ENCODE measurements at regions not wholly inside any gene's neighbourhood (a gene's known extent, or its start where the extent isn't known, plus 50 kb on each side); places are given as distances from the start of the nearest gene placed in this dataset.

- H3K36me3 ChIP-seq = no peaks in the 10 kb centered on the region
- no peak for TF ChIP-seq CTCF (IDR thresholded peaks at IDR 0.05)
- DNase-seq (no peak), ATAC-seq (no peak)
- no peaks in the 10 kb centered on the region for H3K9me3 ChIP-seq
- intact Hi-C loops (cut with DNase I) = no loop called here
- H3K4me1 ChIP-seq = peaks cover 4 to 16% of the 10 kb centered on the region in 2 donors
- no peaks in the 10 kb centered on the region for H3K27me3 ChIP-seq
- H3K4me3 ChIP-seq = no peak overlapping the region
- no peak overlapping the region for H3K27ac ChIP-seq
Measured at GRCh38 chr21:43352154-43352537, 74.8 kb downstream of the SIK1 start.

DNA sequence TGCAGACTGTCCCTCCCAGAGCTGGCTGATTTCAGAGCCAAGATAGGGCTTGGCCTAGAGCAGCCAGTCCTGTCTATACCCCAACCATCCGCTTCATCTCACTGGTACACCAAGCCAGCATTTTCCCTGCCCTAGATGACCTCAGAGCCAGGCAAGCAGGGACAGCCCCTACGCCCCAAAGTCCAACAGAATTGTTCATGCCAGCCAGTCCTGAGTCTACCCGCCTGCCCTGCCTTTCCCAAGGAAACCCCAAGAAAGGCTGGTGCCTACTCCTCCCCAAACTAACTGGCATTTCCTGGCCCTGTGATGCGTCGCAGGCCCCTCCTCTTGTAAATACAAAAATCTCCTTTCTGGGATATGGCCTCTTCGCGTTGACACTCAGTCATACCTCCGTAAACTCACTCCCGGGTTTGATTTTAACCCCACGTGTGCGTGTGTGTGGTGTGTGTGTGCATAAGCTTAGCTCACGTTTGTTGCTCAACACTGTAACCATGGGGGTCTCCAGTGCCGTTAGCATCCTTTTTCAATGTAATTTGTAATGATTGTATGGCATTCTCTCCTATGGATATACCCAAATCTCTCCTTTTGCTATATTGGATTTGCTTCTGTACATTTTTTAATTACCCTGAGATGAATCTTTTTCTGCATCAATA, 75.3 kb downstream of the SIK1 start:
- DNase-seq = no peak
- H3K4me1 ChIP-seq = peaks cover 4 to 16% of the 10 kb centered on the region in 2 donors

DNA sequence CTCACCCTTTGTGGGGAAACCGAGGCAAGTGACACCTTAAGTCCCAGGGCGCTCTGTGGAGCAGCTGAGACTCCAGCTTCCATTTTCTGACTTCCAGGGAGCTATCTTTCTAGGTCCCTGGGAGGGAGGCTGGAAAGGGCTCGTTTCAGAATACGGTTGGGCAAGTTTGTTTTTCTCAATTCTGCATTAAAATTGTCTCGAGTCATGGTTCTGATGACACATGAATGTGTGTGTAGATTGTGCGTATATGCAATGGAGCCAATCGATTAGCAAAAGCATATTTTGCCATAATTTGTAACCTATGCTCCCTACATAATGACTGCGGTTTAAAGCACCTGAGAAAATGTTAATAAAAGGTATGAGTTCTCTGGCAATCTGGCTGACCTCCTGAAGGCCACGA, 77.3 kb downstream of the SIK1 start:
- H3K36me3 ChIP-seq = no peaks in the 10 kb centered on the region
- intact Hi-C loops (cut with DNase I) = no loop called here
- no peak for DNase-seq
- TF ChIP-seq CTCF (IDR thresholded peaks at IDR 0.05) = no peak
- peaks cover 4 to 35% of the 10 kb centered on the region in 2 donors for H3K4me1 ChIP-seq
- ATAC-seq = no peak
- no peaks in the 10 kb centered on the region for H3K9me3 ChIP-seq
- no peaks in the 10 kb centered on the region for H3K27me3 ChIP-seq
- H3K4me3 ChIP-seq = no peak overlapping the region
- H3K27ac ChIP-seq = no peak overlapping the region

More for the DNA sequence above, 75.3 kb downstream of the SIK1 start:
- no peak for TF ChIP-seq CTCF (IDR thresholded peaks at IDR 0.05)
- no peak for ATAC-seq
- Histone ChIP-seq H3K9me3 (no peaks in the 10 kb centered on the region), H3K27ac (no peak overlapping the region), H3K27me3 (no peaks in the 10 kb centered on the region), H3K36me3 (no peaks in the 10 kb centered on the region), H3K4me3 (no peak overlapping the region)
- intact Hi-C loops (cut with DNase I) = no loop called here

DNA sequence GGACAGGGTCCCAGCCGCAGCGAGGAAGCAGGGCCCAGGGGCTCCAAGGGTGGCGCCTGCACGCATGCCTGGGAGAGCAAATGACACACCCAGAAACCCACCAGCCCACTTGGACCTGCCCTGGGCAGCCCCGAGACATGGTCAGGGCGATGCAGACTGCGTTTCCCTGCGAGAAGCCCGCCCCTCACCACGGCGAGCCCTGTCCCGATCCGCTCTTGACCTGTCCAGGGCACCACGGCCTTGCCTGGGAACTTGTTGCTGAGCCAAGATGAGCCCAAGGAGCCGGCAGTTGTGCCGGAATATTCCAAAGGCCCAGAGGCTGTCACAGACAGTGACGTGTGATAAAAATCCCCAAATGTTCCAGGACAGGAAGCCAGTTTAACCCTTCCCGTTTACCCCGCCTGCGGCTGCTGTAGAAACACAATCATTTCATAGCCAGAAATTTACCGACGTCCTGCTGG, 78.1 kb downstream of the SIK1 start:
- DNase-seq (peak in 2 of 4 donors; percentile 70 to 71), ATAC-seq (no peak)
- TF ChIP-seq CTCF (IDR thresholded peaks at IDR 0.05) = no peak
- intact Hi-C loops (cut with DNase I) = no loop called here
- Histone ChIP-seq H3K36me3 (no peaks in the 10 kb centered on the region), H3K9me3 (no peaks in the 10 kb centered on the region), H3K27ac (peak overlapping the region; percentile 26 to 50), H3K4me1 (peaks cover 4 to 42% of the 10 kb centered on the region in 2 donors), H3K4me3 (no peak overlapping the region), H3K27me3 (no peaks in the 10 kb centered on the region)

- H3K27ac ChIP-seq = peak overlapping the region; percentile 26 to 50
- H3K27me3 ChIP-seq = no peaks in the 10 kb centered on the region
- no peaks in the 10 kb centered on the region for H3K9me3 ChIP-seq
- no peak for TF ChIP-seq CTCF (IDR thresholded peaks at IDR 0.05)
- no peak for ATAC-seq
- no peaks in the 10 kb centered on the region for H3K36me3 ChIP-seq
- peak in 1 of 4 donors; percentile 65 for DNase-seq
- peaks cover 4 to 44% of the 10 kb centered on the region in 2 donors for H3K4me1 ChIP-seq
- no peak overlapping the region for H3K4me3 ChIP-seq
- intact Hi-C loops (cut with DNase I) = no loop called here
Measured at GRCh38 chr21:43348170-43348766, 78.7 kb downstream of the SIK1 start.

All from left lung (tissue), 4 donors.